Large intestine (tissue), 3 donors: ENCODE measurements at regions not wholly inside any gene's neighbourhood (a gene's known extent, or its start where the extent isn't known, plus 50 kb on each side); places are given as distances from the start of the nearest gene placed in this dataset.
"Not testable (repeated sequence)": the region's sequence is repeated elsewhere in the genome, so short reads cannot be mapped to it uniquely, and the experiment has no call there.

Experiments used
- DNase-seq, 2 donors: peaks; one replicate each; pipeline versions ENCODE4 v3.0.0 to v3.0.0-alpha.2; 2013
- H3K27ac ChIP-seq: one replicate; pipeline ENCODE4 v1.5.1; 2013; ENCODE audit warnings: low read length
- H3K27me3 ChIP-seq: 2 replicates; pipeline ENCODE4 v1.6.1; 2013; ENCODE audit warnings: low read length; ENCODE audit not compliant: control insufficient read depth, insufficient read depth
- H3K36me3 ChIP-seq: 2 replicates; pipeline ENCODE4 v1.6.1; 2013; ENCODE audit warnings: low read length; ENCODE audit not compliant: control insufficient read depth, insufficient read depth
- H3K4me1 ChIP-seq: one replicate; pipeline ENCODE4 v1.6.1; 2013; ENCODE audit warnings: low read length; ENCODE audit not compliant: control insufficient read depth, insufficient read depth
- H3K4me3 ChIP-seq: one replicate; pipeline ENCODE4 v1.5.1; 2013; ENCODE audit warnings: low read length
- H3K9me3 ChIP-seq: one replicate; pipeline ENCODE4 v1.6.1; 2013; ENCODE audit warnings: mild to moderate bottlenecking, low read depth, low read length, moderate library complexity; ENCODE audit not compliant: control insufficient read depth
- WGBS: methylation state at CpG from one replicate; pipeline ENCODE4 v1.1.5; 2013; ENCODE audit warnings: low lambda C conversion rate; ENCODE audit not compliant: insufficient coverage; 5-methylcytosine and 5-hydroxymethylcytosine counted together

DNA sequence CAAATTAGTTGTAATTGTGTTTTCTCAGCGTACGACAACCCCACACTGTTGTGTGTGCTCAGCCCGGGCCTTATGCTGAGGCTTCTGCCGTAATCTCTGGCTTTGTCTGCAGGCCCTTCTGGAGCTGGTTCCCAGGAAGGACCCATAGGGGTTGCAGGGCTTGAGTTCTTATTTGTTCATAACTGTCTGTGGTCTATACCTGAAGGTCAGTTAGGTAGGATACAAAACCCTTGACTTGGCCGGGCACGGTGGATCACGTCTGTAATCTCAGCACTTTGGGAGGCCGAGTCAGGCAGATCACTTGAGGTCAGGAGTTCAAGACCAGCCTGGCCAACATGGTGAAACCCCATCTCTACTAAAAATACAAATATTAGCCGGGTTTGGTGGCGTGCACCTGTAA is 1010.2 kb downstream of the BRD1 start:
- H3K27me3 ChIP-seq, H3K27ac ChIP-seq, H3K36me3 ChIP-seq, H3K4me3 ChIP-seq, H3K4me1 ChIP-seq, DNase-seq, H3K9me3 ChIP-seq: not testable (repeated sequence)
- WGBS, result no CpG with 5 or more reads among the region's 10 CpGs

DNA sequence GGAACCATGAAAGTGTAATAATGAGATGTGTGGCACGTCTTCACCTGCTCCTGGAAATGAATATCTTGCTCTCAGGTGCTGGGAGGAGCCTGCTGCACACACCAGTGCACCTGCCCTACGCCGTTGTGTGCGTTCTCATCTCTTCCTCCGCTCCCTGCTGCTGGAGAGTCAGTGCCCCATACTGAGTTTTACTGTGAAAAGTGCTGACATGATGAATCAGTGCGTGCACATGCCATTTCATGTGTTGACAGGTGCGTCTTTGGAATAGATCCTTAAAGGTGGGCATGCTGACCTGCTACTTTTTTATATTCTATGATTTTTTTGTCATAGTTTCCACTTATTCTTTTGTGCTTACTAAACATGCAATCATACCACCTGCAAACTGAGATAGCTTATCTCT is 1015.8 kb downstream of the BRD1 start:
- H3K27me3 ChIP-seq, result no peaks in the 10 kb centered on the region
- no peaks in the 10 kb centered on the region for H3K36me3 ChIP-seq
- H3K4me1 ChIP-seq, result no peaks in the 10 kb centered on the region
- H3K4me3 ChIP-seq, result no peak overlapping the region
- no peaks in the 10 kb centered on the region for H3K9me3 ChIP-seq
- 83% methylated on average over 1 of the region's 7 CpGs for WGBS
- no peak overlapping the region for H3K27ac ChIP-seq
- no peak for DNase-seq

DNA sequence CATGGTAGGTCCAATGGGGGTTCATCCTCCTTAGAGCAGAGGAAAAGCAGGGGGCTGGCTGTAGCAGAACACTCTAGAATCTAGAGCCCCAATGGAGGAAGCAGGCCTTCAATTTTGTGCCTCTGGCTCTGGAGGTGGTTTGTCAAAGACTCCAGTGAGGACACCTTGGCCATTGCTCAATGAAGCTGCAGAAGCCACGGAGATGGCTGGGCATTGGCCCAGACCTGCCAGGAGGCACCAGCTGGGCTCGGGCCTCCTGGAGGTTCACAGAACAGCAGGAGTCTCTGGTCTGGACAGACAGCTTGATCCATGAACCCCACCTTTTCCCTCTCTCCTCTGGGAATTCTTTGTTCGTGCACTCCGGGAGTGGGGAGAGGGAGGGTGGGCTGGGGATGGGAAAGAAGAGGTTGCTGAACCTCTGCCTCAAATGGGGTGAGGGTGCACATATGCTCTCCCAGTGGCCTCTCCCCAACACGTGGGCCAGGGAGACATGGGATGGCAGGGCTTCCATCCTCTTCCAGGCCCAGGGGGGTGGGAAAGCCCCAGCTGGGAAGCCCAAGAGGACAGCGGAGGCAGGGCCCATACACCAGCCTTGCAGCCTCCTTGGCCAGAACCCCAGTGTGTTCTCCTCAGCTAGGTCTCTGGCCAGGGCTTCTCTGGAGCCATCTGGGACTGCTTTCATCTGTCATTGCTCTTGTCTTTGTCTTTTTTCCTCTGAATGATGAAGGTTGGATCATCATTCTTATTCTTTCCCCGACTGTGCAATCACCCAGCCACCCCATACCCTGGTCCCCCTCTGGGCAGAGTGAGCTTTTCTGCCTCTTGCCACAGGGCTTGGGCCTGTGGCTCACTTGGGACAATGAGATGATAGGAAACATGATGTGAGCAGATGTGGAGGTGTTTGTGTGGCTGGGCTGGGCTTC is 1019.4 kb downstream of the BRD1 start:
- Histone ChIP-seq H3K4me3 (no peak overlapping the region), H3K36me3 (no peaks in the 10 kb centered on the region), H3K27ac (no peak overlapping the region), H3K4me1 (no peaks in the 10 kb centered on the region), H3K27me3 (no peaks in the 10 kb centered on the region), H3K9me3 (no peaks in the 10 kb centered on the region)
- DNase-seq, result no peak
- no CpG with 5 or more reads among the region's 7 CpGs for WGBS

DNA sequence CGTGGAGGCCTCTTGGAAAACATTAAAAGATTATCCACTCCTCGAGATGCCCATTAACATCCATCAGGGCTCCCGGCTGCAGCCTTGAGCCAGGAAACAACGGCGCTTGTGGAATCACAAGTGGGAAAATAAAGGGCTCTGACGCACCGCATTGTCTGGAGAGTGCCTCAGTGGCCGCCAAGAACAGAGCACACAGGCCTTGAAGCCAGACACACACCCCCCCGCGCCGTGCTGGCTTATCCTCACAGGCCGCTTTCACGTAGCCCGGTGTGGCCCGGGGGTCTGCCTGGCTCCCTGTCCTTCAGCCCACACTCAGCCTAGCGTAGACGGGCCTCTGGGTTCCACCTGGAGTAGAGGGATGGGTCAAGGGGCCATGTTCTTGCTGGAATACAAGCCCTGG is 1020.5 kb downstream of the BRD1 start:
- Histone ChIP-seq H3K4me1 (no peaks in the 10 kb centered on the region), H3K4me3 (no peak overlapping the region), H3K27me3 (no peaks in the 10 kb centered on the region), H3K9me3 (no peaks in the 10 kb centered on the region), H3K36me3 (no peaks in the 10 kb centered on the region), H3K27ac (no peak overlapping the region)
- WGBS, result no CpG with 5 or more reads among the region's 17 CpGs
- no peak for DNase-seq

DNA sequence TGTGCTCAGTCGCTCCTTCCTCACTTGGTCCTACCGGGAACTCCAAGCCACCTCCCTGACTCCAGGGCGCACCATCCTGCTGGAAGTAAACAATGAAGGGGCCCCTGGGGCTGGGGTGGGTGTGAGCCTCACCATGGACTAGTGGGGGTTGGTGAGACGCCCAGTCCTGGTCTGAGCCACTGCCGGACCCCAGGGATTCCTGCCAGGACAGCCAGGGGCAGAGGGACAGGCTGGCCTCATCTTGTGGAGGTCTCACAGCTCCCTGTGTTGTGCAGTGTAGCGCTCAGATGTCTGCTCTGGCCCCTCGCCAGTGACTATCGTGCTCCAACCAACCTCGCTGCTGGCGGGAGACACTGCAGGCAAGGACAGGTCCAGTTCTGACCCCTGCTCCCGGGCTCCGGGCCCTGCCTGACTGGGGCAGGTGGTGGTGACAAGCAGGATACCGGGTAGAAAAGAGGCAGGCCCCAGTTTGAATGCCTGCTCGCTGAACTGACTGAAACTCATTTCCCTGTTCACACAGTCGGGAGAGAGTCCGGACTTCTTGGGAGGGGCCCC is 1021.4 kb downstream of the BRD1 start:
- DNase-seq, result no peak
- Histone ChIP-seq H3K9me3 (no peaks in the 10 kb centered on the region), H3K4me3 (no peak overlapping the region), H3K36me3 (no peaks in the 10 kb centered on the region), H3K27me3 (no peaks in the 10 kb centered on the region), H3K4me1 (no peaks in the 10 kb centered on the region), H3K27ac (no peak overlapping the region)
- WGBS, result no CpG with 5 or more reads among the region's 16 CpGs

DNA sequence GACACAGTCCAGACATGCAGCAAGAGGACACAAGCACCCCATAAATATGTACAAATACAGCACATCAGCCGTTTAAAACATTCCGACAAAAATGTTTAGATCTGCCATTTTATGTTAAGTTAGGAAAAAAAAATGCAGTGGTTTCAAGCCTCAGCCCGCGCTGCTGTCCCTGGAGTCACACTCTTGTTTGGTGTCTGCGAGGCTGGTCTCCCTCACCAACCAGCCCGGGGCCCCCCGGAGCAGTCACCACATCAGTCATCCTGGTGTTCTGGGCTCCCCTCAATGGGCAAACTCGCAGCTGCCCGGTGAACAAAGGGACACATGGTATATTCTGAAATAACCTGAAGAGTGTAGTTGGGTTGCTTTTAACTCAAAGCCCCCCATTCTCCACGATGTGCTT is 1022.2 kb downstream of the BRD1 start:
- H3K9me3 ChIP-seq, result no peaks in the 10 kb centered on the region
- no CpG with 5 or more reads among the region's 10 CpGs for WGBS
- no peaks in the 10 kb centered on the region for H3K4me1 ChIP-seq
- H3K4me3 ChIP-seq, result no peak overlapping the region
- no peaks in the 10 kb centered on the region for H3K36me3 ChIP-seq
- no peak overlapping the region for H3K27ac ChIP-seq
- no peak for DNase-seq
- no peaks in the 10 kb centered on the region for H3K27me3 ChIP-seq

DNA sequence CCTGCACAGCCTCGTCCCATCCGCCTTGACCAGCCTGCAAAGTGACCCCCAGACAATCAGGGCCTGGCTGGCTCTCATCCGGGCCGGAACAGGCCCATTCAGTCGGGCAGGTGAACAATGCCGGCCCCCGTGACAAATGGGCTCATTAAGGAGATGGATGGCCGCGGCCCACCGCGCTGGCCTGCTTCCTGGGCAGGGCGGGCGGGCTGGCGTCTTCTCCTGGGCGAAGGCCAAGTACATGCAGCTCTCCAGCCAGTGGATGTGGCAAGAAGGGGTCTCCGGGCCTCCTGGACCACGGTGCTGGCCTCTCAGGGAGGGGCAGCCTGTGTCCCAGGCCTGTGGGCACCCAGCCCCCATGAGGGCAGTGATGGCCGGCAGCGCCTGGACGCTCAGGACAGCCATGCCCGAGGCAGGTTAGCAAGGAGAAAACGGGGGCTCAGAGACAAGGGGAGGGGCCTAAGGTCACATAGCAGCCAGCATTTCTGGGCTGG is 1022.8 kb downstream of the BRD1 start:
- Histone ChIP-seq H3K4me1 (no peaks in the 10 kb centered on the region), H3K9me3 (no peaks in the 10 kb centered on the region), H3K4me3 (no peak overlapping the region), H3K36me3 (no peaks in the 10 kb centered on the region), H3K27ac (no peak overlapping the region), H3K27me3 (no peaks in the 10 kb centered on the region)
- DNase-seq, result no peak
- no CpG with 5 or more reads among the region's 22 CpGs for WGBS

DNA sequence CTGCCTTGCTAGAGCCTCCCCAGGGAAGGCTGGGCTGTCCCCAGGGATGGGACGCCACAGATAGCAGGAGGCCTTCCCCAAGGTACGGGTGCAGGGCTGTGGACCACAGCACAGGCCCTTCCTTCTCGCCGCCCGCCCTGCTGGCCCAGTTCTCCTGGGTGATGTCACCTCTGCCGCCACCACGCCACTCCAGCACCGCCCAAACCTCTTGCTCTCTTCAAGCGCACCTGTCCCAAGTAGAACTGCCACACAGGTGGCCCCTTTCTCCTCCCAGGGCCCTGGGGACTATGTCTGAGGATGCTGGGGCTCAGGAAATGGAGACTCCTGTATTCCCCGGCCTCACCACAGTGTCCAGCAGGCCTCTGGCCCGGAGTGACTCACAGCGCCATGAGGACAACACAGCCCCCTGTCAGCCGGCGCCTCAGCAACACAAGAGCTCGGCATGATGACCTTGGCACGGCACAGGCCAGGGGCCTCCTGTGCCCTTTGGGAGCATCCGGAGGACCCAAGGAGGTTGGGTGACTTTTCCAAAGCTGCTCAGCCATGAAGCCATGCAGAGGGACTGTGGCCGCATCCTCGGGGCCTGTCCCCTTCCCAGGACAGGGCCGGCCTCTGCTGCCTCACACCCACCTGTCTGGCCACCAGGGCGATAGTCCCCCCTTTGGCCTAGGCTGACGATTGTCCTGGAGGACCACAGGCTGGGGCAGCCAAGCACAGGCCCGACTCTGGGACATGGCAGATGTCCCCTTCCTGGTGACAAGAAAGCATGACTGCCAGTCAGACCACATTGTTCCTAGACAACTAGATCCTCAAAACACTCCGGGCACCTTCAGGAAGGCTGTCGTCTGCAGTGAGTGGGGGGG is 1023.5 kb downstream of the BRD1 start:
- no peak overlapping the region for H3K4me3 ChIP-seq
- H3K4me1 ChIP-seq, result no peaks in the 10 kb centered on the region
- no peak for DNase-seq
- H3K9me3 ChIP-seq, result no peaks in the 10 kb centered on the region
- no peaks in the 10 kb centered on the region for H3K36me3 ChIP-seq
- H3K27me3 ChIP-seq, result no peaks in the 10 kb centered on the region
- no CpG with 5 or more reads among the region's 25 CpGs for WGBS
- H3K27ac ChIP-seq, result no peak overlapping the region

DNA sequence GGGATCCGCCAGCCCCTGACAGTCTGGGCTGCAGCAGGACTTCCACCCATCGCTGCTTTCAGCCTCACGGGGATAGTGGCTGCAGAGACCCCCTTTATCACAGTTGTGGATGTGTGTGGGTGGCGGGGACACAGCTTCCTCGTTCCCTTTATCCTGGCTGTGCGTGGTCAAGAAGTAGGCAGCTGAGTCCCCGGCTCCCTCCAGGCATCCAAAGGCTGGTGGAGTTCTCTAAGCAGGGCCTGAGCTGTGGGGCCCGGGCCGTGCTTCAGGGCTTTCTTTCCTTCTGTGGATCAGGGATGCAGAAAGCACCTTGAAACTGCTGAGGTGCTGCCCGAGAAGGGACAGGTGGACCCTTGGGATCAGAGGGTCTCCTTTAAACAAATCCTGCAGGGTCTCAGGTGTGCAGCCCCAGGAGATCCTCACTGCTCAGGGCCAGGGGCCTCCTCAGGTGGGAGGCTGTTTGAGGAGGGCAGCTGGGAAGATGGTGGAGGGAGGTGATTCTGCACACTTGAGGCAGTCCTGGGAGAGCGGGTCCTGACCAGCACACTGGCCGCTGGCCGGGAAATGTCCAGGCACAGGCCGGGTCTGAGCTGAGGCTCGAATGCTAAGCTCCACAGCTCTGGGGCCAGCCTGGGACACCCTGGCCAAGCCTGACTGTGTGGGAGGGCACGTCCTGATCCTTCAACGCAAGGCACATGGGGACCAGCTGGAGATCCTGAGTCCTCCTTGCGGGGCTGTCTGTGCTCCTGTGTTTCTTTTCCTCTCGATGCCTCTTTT is 1024.3 kb downstream of the BRD1 start:
- Histone ChIP-seq H3K27me3 (no peaks in the 10 kb centered on the region), H3K36me3 (no peaks in the 10 kb centered on the region), H3K27ac (no peak overlapping the region), H3K4me3 (no peak overlapping the region), H3K9me3 (no peaks in the 10 kb centered on the region), H3K4me1 (no peaks in the 10 kb centered on the region)
- no CpG with 5 or more reads among the region's 19 CpGs for WGBS
- no peak for DNase-seq

DNA sequence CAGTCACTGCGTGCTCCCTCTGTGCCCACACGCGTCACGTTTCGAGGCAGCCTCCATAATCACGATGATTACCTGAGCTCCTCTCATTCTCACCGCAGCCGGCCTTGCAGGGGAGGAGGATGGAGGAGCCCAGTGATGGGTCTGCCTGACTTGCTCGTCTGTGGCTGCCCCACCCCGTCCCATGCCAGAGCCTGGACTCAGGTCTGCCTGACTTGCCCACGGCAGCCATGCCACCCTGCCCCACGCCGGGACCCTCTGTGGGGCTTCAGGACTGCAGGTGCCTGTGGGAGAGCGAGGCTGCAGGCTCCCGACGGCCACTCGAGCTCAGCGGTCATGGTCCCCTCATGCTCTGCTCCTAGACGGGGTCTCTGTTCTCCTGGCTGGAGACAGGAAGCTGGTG is 1025.1 kb downstream of the BRD1 start:
- H3K27me3 ChIP-seq, result no peaks in the 10 kb centered on the region
- no peaks in the 10 kb centered on the region for H3K36me3 ChIP-seq
- H3K4me1 ChIP-seq, result no peaks in the 10 kb centered on the region
- H3K27ac ChIP-seq, result no peak overlapping the region
- no peak overlapping the region for H3K4me3 ChIP-seq
- no peak for DNase-seq
- no peaks in the 10 kb centered on the region for H3K9me3 ChIP-seq
- WGBS, result no CpG with 5 or more reads among the region's 19 CpGs
